ENCODE measurements at regions not wholly inside any gene's neighbourhood (a gene's known extent, or its start where the extent isn't known, plus 50 kb on each side); places are given as distances from the start of the nearest gene placed in this dataset.

- DNase-seq (no peak), ATAC-seq (no peak)
- Mint-ChIP-seq H3K4me1 (no peaks in the 10 kb centered on the region), H3K27me3 (no peaks in the 10 kb centered on the region), H3K9me3 (no peaks in the 10 kb centered on the region), H3K27ac (no peak overlapping the region), H3K36me3 (ENCODE audit: low read depth) (no peaks in the 10 kb centered on the region), H3K4me3 (no peak overlapping the region)
Observed at GRCh38 chr15:47503876-47504275, 213.4 kb upstream of the SEMA6D start.

DNA sequence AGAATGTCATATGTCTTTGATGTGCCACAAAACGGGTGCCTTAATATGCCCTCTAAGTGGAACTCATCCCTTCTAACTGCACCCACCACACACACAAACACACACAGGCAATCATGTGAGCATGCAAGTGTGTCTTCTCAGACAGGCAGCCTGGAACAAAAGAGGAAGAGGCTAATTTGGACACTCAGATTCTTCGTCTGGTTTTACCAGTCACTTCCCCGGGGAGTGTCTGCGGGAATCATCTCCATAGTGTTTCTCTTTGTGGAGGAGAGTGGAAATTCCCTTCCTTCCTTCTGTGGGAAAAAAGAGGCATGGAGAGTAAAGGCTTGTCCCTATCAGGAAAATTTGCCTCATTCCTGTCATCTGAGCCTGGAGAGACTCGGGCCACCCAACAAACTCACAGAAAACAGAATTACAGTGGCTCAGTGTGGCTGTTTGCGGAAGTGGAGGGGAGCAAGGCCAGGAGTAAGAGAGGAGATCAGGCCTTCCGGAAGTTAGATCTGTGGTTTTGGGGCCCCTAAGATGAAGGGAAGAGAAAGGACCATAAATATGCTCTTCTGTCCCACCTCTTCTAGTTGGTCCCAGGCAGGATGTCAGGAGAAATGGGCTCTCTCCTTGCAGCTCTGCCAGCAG is 212.6 kb upstream of the SEMA6D start:
- no peaks in the 10 kb centered on the region for H3K4me1 Mint-ChIP-seq
- H3K9me3 Mint-ChIP-seq: no peaks in the 10 kb centered on the region
- H3K27me3 Mint-ChIP-seq: no peaks in the 10 kb centered on the region
- DNase-seq (no peak), ATAC-seq (no peak)
- H3K36me3 Mint-ChIP-seq (ENCODE audit: low read depth): no peaks in the 10 kb centered on the region
- no peak overlapping the region for H3K27ac Mint-ChIP-seq
- H3K4me3 Mint-ChIP-seq: no peak overlapping the region

DNA sequence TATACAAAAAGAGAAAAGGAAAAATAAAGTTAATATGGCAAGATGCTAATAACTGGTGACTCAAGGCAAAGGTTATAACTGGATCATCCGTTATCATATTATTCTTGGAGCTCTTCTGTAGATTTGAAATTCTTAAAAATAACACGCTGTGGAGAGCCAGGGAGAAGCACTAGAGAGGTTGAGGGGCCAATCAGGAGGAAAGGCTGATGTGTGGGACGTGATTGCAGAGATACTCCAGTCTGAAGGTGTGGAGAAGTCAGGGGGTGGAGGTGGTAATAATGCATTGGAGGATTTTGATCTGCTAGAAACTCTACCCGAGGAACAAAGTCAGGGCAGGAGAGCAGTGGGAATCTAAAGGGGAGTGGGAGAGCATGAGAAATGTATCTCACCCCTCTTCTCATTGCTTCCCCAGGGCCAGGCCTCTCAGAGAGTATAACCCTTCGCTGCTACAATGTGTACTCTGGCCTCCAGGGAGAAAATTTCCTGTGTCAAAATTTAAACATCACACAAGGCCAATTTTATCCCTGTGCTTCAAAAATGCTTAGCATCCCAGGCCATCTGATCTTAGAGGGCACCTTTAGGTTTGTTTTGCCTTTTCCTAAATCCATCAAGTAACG is 211.5 kb upstream of the SEMA6D start:
- H3K9me3 Mint-ChIP-seq: no peaks in the 10 kb centered on the region
- no peaks in the 10 kb centered on the region for H3K36me3 Mint-ChIP-seq (ENCODE audit: low read depth)
- H3K27ac Mint-ChIP-seq: no peak overlapping the region
- H3K4me1 Mint-ChIP-seq: no peaks in the 10 kb centered on the region
- DNase-seq (no peak), ATAC-seq (no peak)
- no peak overlapping the region for H3K4me3 Mint-ChIP-seq
- H3K27me3 Mint-ChIP-seq: no peaks in the 10 kb centered on the region

GRCh38 chr15:47506329-47507100 is 210.8 kb upstream of the SEMA6D start:
- Mint-ChIP-seq H3K36me3 (ENCODE audit: low read depth) (no peaks in the 10 kb centered on the region), H3K27ac (no peak overlapping the region), H3K27me3 (no peaks in the 10 kb centered on the region), H3K4me3 (no peak overlapping the region), H3K4me1 (no peaks in the 10 kb centered on the region), H3K9me3 (peaks cover 2% of the 10 kb centered on the region)
- DNase-seq (no peak), ATAC-seq (no peak)

GRCh38 chr15:47507221-47507985 is 209.9 kb upstream of the SEMA6D start:
- H3K27ac Mint-ChIP-seq: no peak overlapping the region
- DNase-seq: no peak
- no peaks in the 10 kb centered on the region for H3K27me3 Mint-ChIP-seq
- H3K9me3 Mint-ChIP-seq: peaks cover 4% of the 10 kb centered on the region
- ATAC-seq: no peak
- H3K36me3 Mint-ChIP-seq (ENCODE audit: low read depth): no peaks in the 10 kb centered on the region
- no peaks in the 10 kb centered on the region for H3K4me1 Mint-ChIP-seq
- no peak overlapping the region for H3K4me3 Mint-ChIP-seq

- ATAC-seq: no peak
- H3K9me3 Mint-ChIP-seq: peaks cover 4% of the 10 kb centered on the region
- H3K36me3 Mint-ChIP-seq (ENCODE audit: low read depth): no peaks in the 10 kb centered on the region
- no peak overlapping the region for H3K4me3 Mint-ChIP-seq
- no peak for DNase-seq
- no peaks in the 10 kb centered on the region for H3K27me3 Mint-ChIP-seq
- no peak overlapping the region for H3K27ac Mint-ChIP-seq
- H3K4me1 Mint-ChIP-seq: no peaks in the 10 kb centered on the region
Observed at GRCh38 chr15:47511261-47511660, 206.0 kb upstream of the SEMA6D start.

DNA sequence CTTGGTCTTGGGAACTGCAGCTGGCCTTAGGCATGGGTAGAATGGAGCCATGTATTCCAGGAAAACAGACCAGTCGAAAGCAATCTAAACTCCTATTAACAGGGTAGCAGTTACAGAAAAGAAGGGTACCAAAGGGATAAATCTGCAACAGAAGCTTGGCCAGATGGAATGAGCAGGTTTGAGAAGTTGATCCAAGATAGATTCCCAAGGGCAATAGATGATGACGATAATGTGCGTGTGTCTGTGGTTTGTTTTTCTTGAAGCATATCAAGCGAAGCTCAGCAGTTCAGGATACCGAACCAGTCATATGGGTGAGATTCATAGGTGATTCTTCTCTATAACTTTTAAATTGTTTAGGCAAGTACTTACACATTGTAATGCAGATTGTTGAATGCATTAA is 203.8 kb upstream of the SEMA6D start:
- no peak for ATAC-seq
- Mint-ChIP-seq H3K9me3 (peaks cover 4% of the 10 kb centered on the region), H3K27ac (no peak overlapping the region), H3K27me3 (no peaks in the 10 kb centered on the region), H3K4me3 (no peak overlapping the region), H3K4me1 (no peaks in the 10 kb centered on the region), H3K36me3 (ENCODE audit: low read depth) (no peaks in the 10 kb centered on the region)
- no peak for DNase-seq

GRCh38 chr15:47514200-47514652 is 203.1 kb upstream of the SEMA6D start:
- no peak overlapping the region for H3K4me3 Mint-ChIP-seq
- H3K27me3 Mint-ChIP-seq: no peaks in the 10 kb centered on the region
- no peaks in the 10 kb centered on the region for H3K36me3 Mint-ChIP-seq (ENCODE audit: low read depth)
- DNase-seq: no peak
- H3K27ac Mint-ChIP-seq: no peak overlapping the region
- H3K9me3 Mint-ChIP-seq: peaks cover 4% of the 10 kb centered on the region
- ATAC-seq: no peak
- H3K4me1 Mint-ChIP-seq: no peaks in the 10 kb centered on the region

DNA sequence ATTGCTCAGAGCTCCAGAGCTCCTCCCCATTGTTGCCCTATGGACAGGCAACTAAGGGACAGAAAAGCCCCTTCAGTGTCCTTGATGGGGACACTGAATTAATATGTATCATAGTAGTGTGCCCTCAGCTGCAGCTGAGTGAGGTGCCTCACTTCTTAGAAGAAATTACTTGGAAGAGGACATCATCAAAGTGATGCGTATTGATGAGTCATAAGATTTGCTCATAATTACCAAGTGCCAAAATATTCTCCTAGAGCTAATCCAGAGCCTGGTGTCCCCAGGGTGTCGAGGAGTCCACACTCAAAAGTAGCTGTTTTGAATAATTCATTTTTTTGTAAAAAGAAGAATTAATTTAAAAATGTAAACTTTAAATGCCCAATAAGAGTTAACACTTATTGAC is 200.7 kb upstream of the SEMA6D start:
- H3K4me3 Mint-ChIP-seq: no peak overlapping the region
- no peaks in the 10 kb centered on the region for H3K4me1 Mint-ChIP-seq
- peaks cover 2% of the 10 kb centered on the region for H3K27me3 Mint-ChIP-seq
- ATAC-seq (no peak), DNase-seq (no peak)
- H3K9me3 Mint-ChIP-seq: peaks cover 5% of the 10 kb centered on the region
- H3K27ac Mint-ChIP-seq: no peak overlapping the region
- no peaks in the 10 kb centered on the region for H3K36me3 Mint-ChIP-seq (ENCODE audit: low read depth)

DNA sequence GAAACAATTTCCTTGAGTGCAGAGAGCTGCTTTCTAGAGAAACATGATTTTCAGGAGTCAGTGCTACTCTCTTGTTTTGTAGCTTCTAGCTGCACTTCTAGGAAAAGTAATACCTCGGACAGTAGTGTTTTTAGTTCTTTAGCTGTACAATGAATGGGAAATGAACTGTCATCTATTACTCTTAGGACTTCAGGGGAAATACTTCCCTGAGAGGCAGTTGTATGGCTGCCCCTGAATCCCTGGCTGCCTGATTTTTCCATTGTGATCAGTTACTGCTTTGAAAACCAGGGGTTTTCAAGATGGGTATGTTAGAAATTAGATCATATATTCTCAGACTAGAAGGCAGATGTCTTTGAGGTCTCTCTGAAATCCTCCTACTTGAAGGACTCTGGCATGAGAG is 200.3 kb upstream of the SEMA6D start:
- peaks cover 2% of the 10 kb centered on the region for H3K27me3 Mint-ChIP-seq
- DNase-seq: no peak
- no peak overlapping the region for H3K4me3 Mint-ChIP-seq
- no peaks in the 10 kb centered on the region for H3K36me3 Mint-ChIP-seq (ENCODE audit: low read depth)
- no peak for ATAC-seq
- H3K27ac Mint-ChIP-seq: no peak overlapping the region
- no peaks in the 10 kb centered on the region for H3K4me1 Mint-ChIP-seq
- peaks cover 3% of the 10 kb centered on the region for H3K9me3 Mint-ChIP-seq

GRCh38 chr15:47517737-47518136 is 199.6 kb upstream of the SEMA6D start:
- Mint-ChIP-seq H3K4me1 (no peaks in the 10 kb centered on the region), H3K27me3 (peaks cover 2% of the 10 kb centered on the region), H3K4me3 (no peak overlapping the region), H3K9me3 (peaks cover 3% of the 10 kb centered on the region), H3K27ac (no peak overlapping the region), H3K36me3 (ENCODE audit: low read depth) (no peaks in the 10 kb centered on the region)
- DNase-seq: no peak
- ATAC-seq: no peak

DNA sequence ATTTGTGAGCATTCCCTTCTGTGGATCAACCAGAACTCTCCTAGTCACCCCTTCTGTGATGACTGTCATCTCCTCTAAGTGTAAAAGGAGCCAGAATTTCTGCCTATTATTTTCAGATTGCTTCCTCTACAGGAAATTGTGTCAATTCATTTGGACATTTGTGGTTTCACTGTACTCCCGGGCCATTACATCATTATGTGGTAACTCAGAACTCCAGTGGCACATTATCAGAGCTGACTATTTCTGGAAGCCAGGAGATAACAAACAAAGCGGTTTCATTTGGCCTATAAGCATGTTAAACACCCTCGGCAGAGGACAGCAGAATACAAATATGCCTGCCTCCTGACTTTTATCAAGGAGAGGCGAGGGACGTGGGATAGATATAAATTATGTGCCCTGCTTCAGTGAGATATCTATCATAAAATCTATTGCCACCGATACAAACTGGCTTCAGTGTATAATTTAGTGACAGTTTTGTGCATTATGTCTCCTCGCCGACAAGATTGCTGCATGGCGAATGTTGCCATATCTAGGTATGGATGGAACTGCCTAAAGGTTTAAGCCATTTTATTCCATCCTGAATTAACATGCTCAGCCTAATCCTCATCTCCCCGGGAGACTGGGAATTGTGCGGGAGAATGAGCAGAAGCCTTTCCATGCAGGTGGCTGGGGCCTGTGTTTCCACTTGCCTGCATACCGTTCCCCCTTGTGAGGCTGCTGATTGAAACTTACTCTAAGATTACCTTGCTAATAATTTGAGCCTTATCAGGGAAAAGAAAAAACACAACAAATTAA is 193.4 kb upstream of the SEMA6D start:
- H3K4me1 Mint-ChIP-seq: no peaks in the 10 kb centered on the region
- H3K9me3 Mint-ChIP-seq: peaks cover 3% of the 10 kb centered on the region
- no peak overlapping the region for H3K4me3 Mint-ChIP-seq
- no peak for DNase-seq
- H3K27me3 Mint-ChIP-seq: peaks cover 2% of the 10 kb centered on the region
- H3K27ac Mint-ChIP-seq: no peak overlapping the region
- no peaks in the 10 kb centered on the region for H3K36me3 Mint-ChIP-seq (ENCODE audit: low read depth)
- ATAC-seq: no peak

GRCh38 chr15:47529241-47529640 is 188.1 kb upstream of the SEMA6D start:
- ATAC-seq (no peak), DNase-seq (no peak)
- H3K36me3 Mint-ChIP-seq (ENCODE audit: low read depth): no peaks in the 10 kb centered on the region
- H3K4me3 Mint-ChIP-seq: no peak overlapping the region
- H3K27me3 Mint-ChIP-seq: no peaks in the 10 kb centered on the region
- no peaks in the 10 kb centered on the region for H3K4me1 Mint-ChIP-seq
- H3K9me3 Mint-ChIP-seq: no peaks in the 10 kb centered on the region
- no peak overlapping the region for H3K27ac Mint-ChIP-seq

DNA sequence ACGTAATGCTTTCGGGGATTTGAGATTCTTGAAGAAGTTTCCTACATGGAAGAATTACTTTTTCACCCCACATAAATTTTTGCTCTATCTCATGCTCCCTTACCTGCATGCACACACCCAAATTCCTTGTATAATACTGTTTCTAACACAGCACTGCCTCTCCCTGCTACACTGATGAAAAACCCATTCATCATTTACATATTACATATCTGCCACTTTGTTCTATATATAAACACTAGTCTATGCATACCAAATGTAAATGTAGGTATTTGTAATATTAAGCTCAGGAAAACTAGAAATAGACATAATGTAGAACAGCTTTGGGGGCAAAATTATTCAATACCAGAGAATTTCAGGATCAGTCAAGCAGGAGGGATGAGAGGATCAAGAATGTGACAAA is 182.6 kb upstream of the SEMA6D start:
- H3K4me3 Mint-ChIP-seq: no peak overlapping the region
- peaks cover 7% of the 10 kb centered on the region for H3K27me3 Mint-ChIP-seq
- no peak for ATAC-seq
- no peaks in the 10 kb centered on the region for H3K4me1 Mint-ChIP-seq
- no peak for DNase-seq
- no peaks in the 10 kb centered on the region for H3K36me3 Mint-ChIP-seq (ENCODE audit: low read depth)
- H3K27ac Mint-ChIP-seq: no peak overlapping the region
- peaks cover 7% of the 10 kb centered on the region for H3K9me3 Mint-ChIP-seq

All from activated naive CD8-positive, alpha-beta T cell treated with anti-CD3 and anti-CD28 coated beads, Interleukin-2, amount 50 U/mL, for 24 hours (primary cell).